Activated CD4-positive, alpha-beta T cell treated with anti-CD3 and anti-CD28 coated beads, Interleukin-2, amount 10 ng/mL, durations not matched to agents 24 days and 14 days (primary cell): ENCODE measurements at regions not wholly inside any gene's neighbourhood (a gene's known extent, or its start where the extent isn't known, plus 50 kb on each side); places are given as distances from the start of the nearest gene placed in this dataset.
"Not testable (repeated sequence)": the region's sequence is repeated elsewhere in the genome, so short reads cannot be mapped to it uniquely, and the experiment has no call there.

Source experiments
- DNase-seq: peaks from one replicate; pipeline ENCODE4 v3.0.0; 2022
- H3K27ac Mint-ChIP-seq: one replicate; pipeline ENCODE4 v1.8.0; 2022; ENCODE audit warnings: mild to moderate bottlenecking, mixed read lengths
- H3K27me3 Mint-ChIP-seq: one replicate; pipeline ENCODE4 v1.8.0; 2022; ENCODE audit warnings: mixed read lengths
- H3K36me3 Mint-ChIP-seq: one replicate; pipeline ENCODE4 v1.8.0; 2022; ENCODE audit warnings: low read depth, mild to moderate bottlenecking, mixed read lengths
- H3K4me1 Mint-ChIP-seq: one replicate; pipeline ENCODE4 v1.8.0; 2021; ENCODE audit warnings: mixed read lengths
- H3K4me3 Mint-ChIP-seq: one replicate; pipeline ENCODE4 v1.8.0; 2022; ENCODE audit warnings: mild to moderate bottlenecking, moderate library complexity, mixed read lengths
- H3K9me3 Mint-ChIP-seq: one replicate; pipeline ENCODE4 v1.8.0; 2021; ENCODE audit warnings: mixed read lengths
- intact Hi-C: fragments of 100-400 bp; cut with micrococcal nuclease; formaldehyde crosslinking; loops from one replicate; pipeline ENCODE4 v1.15.1; 2023

DNA sequence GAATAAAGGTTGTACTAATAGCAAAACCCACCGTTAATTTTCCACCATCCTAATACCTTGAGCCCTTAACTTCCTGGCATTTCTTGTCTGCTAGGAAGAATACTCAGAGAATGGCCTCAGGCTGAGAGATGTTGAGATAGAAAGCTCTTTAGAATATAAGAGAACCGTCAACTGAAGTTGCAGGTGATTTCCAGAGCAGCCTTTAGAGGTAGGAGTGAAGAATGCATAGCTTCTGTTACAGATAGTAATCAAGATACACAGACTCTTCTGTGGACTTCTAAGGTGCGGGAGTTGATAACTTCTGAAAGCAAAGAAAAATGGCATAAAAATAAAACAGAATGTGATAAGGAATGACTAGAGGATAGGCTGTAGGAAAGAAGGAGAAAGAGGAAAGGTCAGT, 1651.3 kb upstream of the DEFB115 start:
- DNase-seq, H3K27ac Mint-ChIP-seq, H3K36me3 Mint-ChIP-seq, intact Hi-C loops, H3K9me3 Mint-ChIP-seq, H3K4me1 Mint-ChIP-seq, H3K27me3 Mint-ChIP-seq, H3K4me3 Mint-ChIP-seq: not testable (repeated sequence)

DNA sequence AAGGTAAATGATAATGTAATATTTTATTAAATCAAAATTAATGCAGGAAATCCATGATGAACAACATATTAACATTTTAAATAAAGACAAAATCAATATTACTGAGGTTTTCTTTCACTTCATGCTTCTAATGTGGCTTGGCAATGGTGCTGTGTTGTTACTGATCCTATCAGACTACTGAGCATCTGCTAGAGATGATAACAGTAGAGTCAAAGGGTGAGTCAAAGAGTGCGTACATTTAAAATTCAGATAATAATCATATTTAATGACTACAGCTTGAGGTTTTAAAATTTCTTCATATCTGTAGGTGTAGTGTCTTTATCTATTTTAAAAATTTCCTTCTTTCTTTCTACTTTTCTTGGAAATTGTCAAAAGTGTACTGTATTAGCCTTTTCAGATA, 1628.1 kb upstream of the DEFB115 start:
- H3K27me3 Mint-ChIP-seq, H3K4me1 Mint-ChIP-seq, DNase-seq, H3K4me3 Mint-ChIP-seq, H3K36me3 Mint-ChIP-seq, H3K9me3 Mint-ChIP-seq, intact Hi-C loops, H3K27ac Mint-ChIP-seq: not testable (repeated sequence)
